ENCODE measurements at regions not wholly inside any gene's neighbourhood (a gene's known extent, or its start where the extent isn't known, plus 50 kb on each side); places are given as distances from the start of the nearest gene placed in this dataset.

GRCh38 chr13:50573066-50573465 lies 270.4 kb downstream of the DLEU7 start:
- H3K27me3 Mint-ChIP-seq, result peaks cover 0 to 5% of the 10 kb centered on the region in 2 donors
- POLR2A ChIA-PET, result no interaction called here
- H3K4me1 ChIP-seq (ENCODE audit: control insufficient read depth in 1 of 2, extremely low read depth in 1 of 2, insufficient read depth in 2 of 2, low read length in 2 of 2), result no peaks in the 10 kb centered on the region
- H3K9me3 ChIP-seq, result no peaks in the 10 kb centered on the region
- DNase-seq (no peak), ATAC-seq (replicated peaks in 1 of 4) (no peak)
- no peak overlapping the region for H3K27ac Mint-ChIP-seq
- no peak overlapping the region for H3K4me3 Mint-ChIP-seq
- no peaks in the 10 kb centered on the region for H3K36me3 ChIP-seq (ENCODE audit: control insufficient read depth in 2 of 2, extremely low read depth in 1 of 2, insufficient read depth in 1 of 2, low read length in 1 of 2)
- H3K36me3 Mint-ChIP-seq, result peaks cover 5% of the 10 kb centered on the region
- 60% methylated on average over 1 of the region's 4 CpGs for WGBS (ENCODE audit: insufficient coverage)
- H3K4me1 Mint-ChIP-seq, result peaks cover 0 to 3% (median 0%) of the 10 kb centered on the region in 3 donors
- peaks cover 0 to 2% of the 10 kb centered on the region in 2 experiments for H3K27me3 ChIP-seq (replicated peaks in 1 of 2; ENCODE audit: control insufficient read depth in 2 of 2, extremely low read depth in 1 of 2, insufficient read depth in 2 of 2, low read length in 1 of 2)
- no peak overlapping the region for H3K4me3 ChIP-seq (ENCODE audit: control insufficient read depth in 1 of 2, extremely low read depth in 1 of 2, low read length in 1 of 2)
- no peak overlapping the region for H3K27ac ChIP-seq (ENCODE audit: low read length)
- peaks cover 3 to 7% (median 4%) of the 10 kb centered on the region in 3 donors for H3K9me3 Mint-ChIP-seq
- CTCF ChIA-PET, result no interaction called here

GRCh38 chr13:50574731-50575130 lies 268.8 kb downstream of the DLEU7 start:
- Mint-ChIP-seq H3K9me3 (peaks cover 3 to 7% (median 4%) of the 10 kb centered on the region in 3 donors), H3K4me3 (no peak overlapping the region), H3K36me3 (peaks cover 5% of the 10 kb centered on the region), H3K27ac (no peak overlapping the region), H3K4me1 (peaks cover 0 to 3% (median 0%) of the 10 kb centered on the region in 3 donors), H3K27me3 (peaks cover 0 to 3% of the 10 kb centered on the region in 2 donors)
- H3K27ac ChIP-seq (ENCODE audit: low read length), result no peak overlapping the region
- peaks cover 0 to 2% of the 10 kb centered on the region in 2 experiments for H3K27me3 ChIP-seq (replicated peaks in 1 of 2; ENCODE audit: control insufficient read depth in 2 of 2, extremely low read depth in 1 of 2, insufficient read depth in 2 of 2, low read length in 1 of 2)
- ChIA-PET POLR2A (no interaction called here), CTCF (no interaction called here)
- H3K36me3 ChIP-seq (ENCODE audit: control insufficient read depth in 2 of 2, extremely low read depth in 1 of 2, insufficient read depth in 1 of 2, low read length in 1 of 2), result no peaks in the 10 kb centered on the region
- H3K9me3 ChIP-seq, result no peaks in the 10 kb centered on the region
- 75% methylated on average over 1 of the region's 3 CpGs for WGBS (ENCODE audit: insufficient coverage)
- no peak for ATAC-seq (replicated peaks in 1 of 4)
- H3K4me1 ChIP-seq (ENCODE audit: control insufficient read depth in 1 of 2, extremely low read depth in 1 of 2, insufficient read depth in 2 of 2, low read length in 2 of 2), result no peaks in the 10 kb centered on the region
- no peak for DNase-seq
- H3K4me3 ChIP-seq (ENCODE audit: control insufficient read depth in 1 of 2, extremely low read depth in 1 of 2, low read length in 1 of 2), result no peak overlapping the region

- CTCF ChIA-PET, result no interaction called here
- Mint-ChIP-seq H3K27ac (no peak overlapping the region), H3K36me3 (peaks cover 5% of the 10 kb centered on the region), H3K4me3 (no peak overlapping the region), H3K9me3 (peaks cover 3 to 7% (median 4%) of the 10 kb centered on the region in 3 donors), H3K4me1 (peaks cover 0 to 3% (median 0%) of the 10 kb centered on the region in 3 donors), H3K27me3 (no peaks in the 10 kb centered on the region)
- Histone ChIP-seq H3K9me3 (no peaks in the 10 kb centered on the region), H3K27ac (ENCODE audit: low read length) (no peak overlapping the region), H3K36me3 (ENCODE audit: control insufficient read depth in 2 of 2, extremely low read depth in 1 of 2, insufficient read depth in 1 of 2, low read length in 1 of 2) (no peaks in the 10 kb centered on the region), H3K4me3 (ENCODE audit: control insufficient read depth in 1 of 2, extremely low read depth in 1 of 2, low read length in 1 of 2) (no peak overlapping the region), H3K4me1 (ENCODE audit: control insufficient read depth in 1 of 2, extremely low read depth in 1 of 2, insufficient read depth in 2 of 2, low read length in 2 of 2) (no peaks in the 10 kb centered on the region), H3K27me3 (replicated peaks in 1 of 2; ENCODE audit: control insufficient read depth in 2 of 2, extremely low read depth in 1 of 2, insufficient read depth in 2 of 2, low read length in 1 of 2) (peaks cover 0 to 2% of the 10 kb centered on the region in 2 experiments)
- POLR2A ChIA-PET, result no interaction called here
- WGBS (ENCODE audit: insufficient coverage), result no CpG with 5 or more reads among the region's 3 CpGs
- ATAC-seq (replicated peaks in 1 of 4), result no peak
- no peak for DNase-seq
Observed at GRCh38 chr13:50575138-50575537, 268.4 kb downstream of the DLEU7 start.

- Mint-ChIP-seq H3K4me1 (peaks cover 0 to 3% (median 0%) of the 10 kb centered on the region in 3 donors), H3K4me3 (no peak overlapping the region), H3K9me3 (peaks cover 0 to 4% (median 3%) of the 10 kb centered on the region in 3 donors), H3K36me3 (peaks cover 5% of the 10 kb centered on the region), H3K27me3 (no peaks in the 10 kb centered on the region), H3K27ac (no peak overlapping the region)
- H3K4me1 ChIP-seq (ENCODE audit: control insufficient read depth in 1 of 2, extremely low read depth in 1 of 2, insufficient read depth in 2 of 2, low read length in 2 of 2), result no peaks in the 10 kb centered on the region
- H3K9me3 ChIP-seq, result no peaks in the 10 kb centered on the region
- ChIA-PET POLR2A (no interaction called here), CTCF (no interaction called here)
- DNase-seq, result no peak
- no peaks in the 10 kb centered on the region for H3K36me3 ChIP-seq (ENCODE audit: control insufficient read depth in 2 of 2, extremely low read depth in 1 of 2, insufficient read depth in 1 of 2, low read length in 1 of 2)
- H3K4me3 ChIP-seq (ENCODE audit: control insufficient read depth in 1 of 2, extremely low read depth in 1 of 2, low read length in 1 of 2), result no peak overlapping the region
- H3K27ac ChIP-seq (ENCODE audit: low read length), result no peak overlapping the region
- no peak for ATAC-seq (replicated peaks in 1 of 4)
- H3K27me3 ChIP-seq (replicated peaks in 1 of 2; ENCODE audit: control insufficient read depth in 2 of 2, extremely low read depth in 1 of 2, insufficient read depth in 2 of 2, low read length in 1 of 2), result peaks cover 0 to 2% of the 10 kb centered on the region in 2 experiments
- WGBS (ENCODE audit: insufficient coverage), result 85% methylated on average over 4 of the region's 6 CpGs
Observed at GRCh38 chr13:50576156-50576555, 267.3 kb downstream of the DLEU7 start.

GRCh38 chr13:50577806-50578205 lies 265.7 kb downstream of the DLEU7 start:
- Mint-ChIP-seq H3K9me3 (peaks cover 0 to 4% (median 0%) of the 10 kb centered on the region in 3 donors), H3K4me3 (no peak overlapping the region), H3K36me3 (peaks cover 2% of the 10 kb centered on the region), H3K27me3 (no peaks in the 10 kb centered on the region), H3K4me1 (peaks cover 2 to 7% (median 3%) of the 10 kb centered on the region in 3 donors), H3K27ac (no peak overlapping the region)
- Histone ChIP-seq H3K4me3 (ENCODE audit: control insufficient read depth in 1 of 2, extremely low read depth in 1 of 2, low read length in 1 of 2) (no peak overlapping the region), H3K27me3 (replicated peaks in 1 of 2; ENCODE audit: control insufficient read depth in 2 of 2, extremely low read depth in 1 of 2, insufficient read depth in 2 of 2, low read length in 1 of 2) (no peaks in the 10 kb centered on the region), H3K36me3 (ENCODE audit: control insufficient read depth in 2 of 2, extremely low read depth in 1 of 2, insufficient read depth in 1 of 2, low read length in 1 of 2) (no peaks in the 10 kb centered on the region), H3K4me1 (ENCODE audit: control insufficient read depth in 1 of 2, extremely low read depth in 1 of 2, insufficient read depth in 2 of 2, low read length in 2 of 2) (no peaks in the 10 kb centered on the region), H3K27ac (ENCODE audit: low read length) (no peak overlapping the region), H3K9me3 (no peaks in the 10 kb centered on the region)
- CTCF ChIA-PET, result no interaction called here
- no peak for DNase-seq
- WGBS (ENCODE audit: insufficient coverage), result 100% methylated on average over 2 of the region's 2 CpGs
- ATAC-seq (replicated peaks in 1 of 4), result no peak
- POLR2A ChIA-PET, result no interaction called here

GRCh38 chr13:50580684-50581305 lies 262.7 kb downstream of the DLEU7 start:
- Mint-ChIP-seq H3K27me3 (no peaks in the 10 kb centered on the region), H3K4me3 (no peak overlapping the region), H3K36me3 (peaks cover 2% of the 10 kb centered on the region), H3K4me1 (peaks cover 0 to 7% (median 2%) of the 10 kb centered on the region in 3 donors), H3K27ac (no peak overlapping the region), H3K9me3 (no peaks in the 10 kb centered on the region)
- Histone ChIP-seq H3K27ac (ENCODE audit: low read length) (no peak overlapping the region), H3K36me3 (ENCODE audit: control insufficient read depth in 2 of 2, extremely low read depth in 1 of 2, insufficient read depth in 1 of 2, low read length in 1 of 2) (no peaks in the 10 kb centered on the region), H3K4me3 (ENCODE audit: control insufficient read depth in 1 of 2, extremely low read depth in 1 of 2, low read length in 1 of 2) (no peak overlapping the region), H3K4me1 (ENCODE audit: control insufficient read depth in 1 of 2, extremely low read depth in 1 of 2, insufficient read depth in 2 of 2, low read length in 2 of 2) (no peaks in the 10 kb centered on the region), H3K27me3 (replicated peaks in 1 of 2; ENCODE audit: control insufficient read depth in 2 of 2, extremely low read depth in 1 of 2, insufficient read depth in 2 of 2, low read length in 1 of 2) (no peaks in the 10 kb centered on the region), H3K9me3 (no peaks in the 10 kb centered on the region)
- no CpG with 5 or more reads among the region's 4 CpGs for WGBS (ENCODE audit: insufficient coverage)
- POLR2A ChIA-PET, result no interaction called here
- DNase-seq, result no peak
- ATAC-seq (replicated peaks in 1 of 4), result no peak
- CTCF ChIA-PET, result no interaction called here

Data from T-cell (primary cell).